Ascending aorta (tissue), 2 donors: ENCODE measurements at regions not wholly inside any gene's neighbourhood (a gene's known extent, or its start where the extent isn't known, plus 50 kb on each side); places are given as distances from the start of the nearest gene placed in this dataset.

Experiments used
- DNase-seq, 2 donors: peaks; one replicate each; pipeline ENCODE4 v3.0.0-alpha.2; 2019; ENCODE audit warnings: low spot score in 2 of 2
- H3K27ac ChIP-seq, 2 donors: fragments of 200-600 bp; sonication (generic); one replicate each; pipeline ENCODE4 v1.5.1; 2016 to 2017; ENCODE audit warnings: mild to moderate bottlenecking in 1 of 2
- H3K27me3 ChIP-seq: fragments of 200-600 bp; sonication (generic); one replicate; pipeline ENCODE4 v1.5.1; 2017
- H3K36me3 ChIP-seq, 2 donors: fragments of 200-600 bp; sonication (generic); one replicate each; pipeline ENCODE4 v1.5.1; 2016
- H3K4me1 ChIP-seq, 2 donors: fragments of 200-600 bp; sonication (generic); one replicate each; pipeline ENCODE4 v1.5.1; 2016 to 2017; ENCODE audit warnings: mild to moderate bottlenecking in 1 of 2
- H3K4me3 ChIP-seq, 2 donors: fragments of 200-600 bp; sonication (generic); one replicate each; pipeline ENCODE4 v1.5.1; 2016 to 2017; ENCODE audit warnings: mild to moderate bottlenecking in 1 of 2
- H3K9me3 ChIP-seq, 2 donors: fragments of 200-600 bp; sonication (generic); one replicate each; pipeline ENCODE4 v1.5.1; 2016
- intact Hi-C: fragments of 100-400 bp; cut with DNase I; formaldehyde crosslinking; loops from one replicate; pipeline ENCODE4 v1.15.1; 2023
- TF ChIP-seq, protein P1 (sequence below), 3 experiments: fragments of 200-600 bp in 2 of 3; fragments of 450-650 bp in 1 of 3; sonication (generic) in 2 of 3; IDR thresholded peaks; one replicate each; pipeline ENCODE4 v1.5.1; 2016 to 2019; ENCODE audit warnings: antibody characterized with exemption in 3 of 3, mild to moderate bottlenecking in 1 of 3, moderate library complexity in 1 of 3

GRCh38 chr10:78295242-78295641 lies 261.6 kb downstream of the RPS24 start:
- no peaks in the 10 kb centered on the region for H3K9me3 ChIP-seq
- TF ChIP-seq, protein P1, sequence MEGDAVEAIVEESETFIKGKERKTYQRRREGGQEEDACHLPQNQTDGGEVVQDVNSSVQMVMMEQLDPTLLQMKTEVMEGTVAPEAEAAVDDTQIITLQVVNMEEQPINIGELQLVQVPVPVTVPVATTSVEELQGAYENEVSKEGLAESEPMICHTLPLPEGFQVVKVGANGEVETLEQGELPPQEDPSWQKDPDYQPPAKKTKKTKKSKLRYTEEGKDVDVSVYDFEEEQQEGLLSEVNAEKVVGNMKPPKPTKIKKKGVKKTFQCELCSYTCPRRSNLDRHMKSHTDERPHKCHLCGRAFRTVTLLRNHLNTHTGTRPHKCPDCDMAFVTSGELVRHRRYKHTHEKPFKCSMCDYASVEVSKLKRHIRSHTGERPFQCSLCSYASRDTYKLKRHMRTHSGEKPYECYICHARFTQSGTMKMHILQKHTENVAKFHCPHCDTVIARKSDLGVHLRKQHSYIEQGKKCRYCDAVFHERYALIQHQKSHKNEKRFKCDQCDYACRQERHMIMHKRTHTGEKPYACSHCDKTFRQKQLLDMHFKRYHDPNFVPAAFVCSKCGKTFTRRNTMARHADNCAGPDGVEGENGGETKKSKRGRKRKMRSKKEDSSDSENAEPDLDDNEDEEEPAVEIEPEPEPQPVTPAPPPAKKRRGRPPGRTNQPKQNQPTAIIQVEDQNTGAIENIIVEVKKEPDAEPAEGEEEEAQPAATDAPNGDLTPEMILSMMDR (IDR thresholded peaks at IDR 0.05): no peak
- H3K4me3 ChIP-seq: no peak overlapping the region
- no peaks in the 10 kb centered on the region for H3K27me3 ChIP-seq
- DNase-seq: no peak
- H3K27ac ChIP-seq: no peak overlapping the region
- H3K4me1 ChIP-seq: no peaks in the 10 kb centered on the region
- intact Hi-C loops: no loop called here
- H3K36me3 ChIP-seq: no peaks in the 10 kb centered on the region

DNA sequence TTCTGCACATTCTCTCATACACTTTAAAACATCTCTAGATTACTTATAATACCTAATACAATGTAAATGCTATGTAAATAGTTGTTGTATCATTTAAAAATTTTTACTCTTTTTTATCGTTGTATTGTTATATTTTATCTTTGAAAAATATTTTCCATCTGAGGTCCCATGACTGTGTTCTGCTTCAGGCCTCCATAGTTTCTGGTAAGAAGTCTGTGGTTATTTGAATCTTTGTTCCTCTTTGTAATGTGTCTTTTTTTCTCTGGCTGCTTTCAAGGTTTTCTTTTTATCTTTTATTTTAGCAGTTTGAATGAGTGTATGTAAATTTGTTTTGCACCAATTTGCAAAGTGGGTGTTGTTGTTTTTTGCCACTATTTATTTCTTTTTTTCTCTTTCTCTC lies 263.1 kb downstream of the RPS24 start:
- Histone ChIP-seq H3K36me3 (no peaks in the 10 kb centered on the region), H3K4me1 (no peaks in the 10 kb centered on the region), H3K27me3 (no peaks in the 10 kb centered on the region), H3K9me3 (no peaks in the 10 kb centered on the region), H3K4me3 (no peak overlapping the region), H3K27ac (no peak overlapping the region)
- DNase-seq: no peak
- TF ChIP-seq, protein P1 (IDR thresholded peaks at IDR 0.05): no peak
- intact Hi-C loops: no loop called here

- Histone ChIP-seq H3K27ac (no peak overlapping the region), H3K36me3 (no peaks in the 10 kb centered on the region), H3K4me3 (no peak overlapping the region), H3K4me1 (peaks cover 0 to 7% of the 10 kb centered on the region in 2 donors), H3K27me3 (no peaks in the 10 kb centered on the region), H3K9me3 (no peaks in the 10 kb centered on the region)
- no peak for DNase-seq
- TF ChIP-seq, protein P1 (IDR thresholded peaks at IDR 0.05): no peak
- intact Hi-C loops: no loop called here
Measured at GRCh38 chr10:78297997-78298396, 264.3 kb downstream of the RPS24 start.

GRCh38 chr10:78298835-78299234 lies 265.2 kb downstream of the RPS24 start:
- TF ChIP-seq, protein P1 (IDR thresholded peaks at IDR 0.05): no peak
- Histone ChIP-seq H3K36me3 (no peaks in the 10 kb centered on the region), H3K4me3 (no peak overlapping the region), H3K4me1 (peaks cover 0 to 11% of the 10 kb centered on the region in 2 donors), H3K9me3 (no peaks in the 10 kb centered on the region), H3K27ac (no peak overlapping the region), H3K27me3 (no peaks in the 10 kb centered on the region)
- DNase-seq: peak in 1 of 2 donors; percentile 54
- intact Hi-C loops: no loop called here

DNA sequence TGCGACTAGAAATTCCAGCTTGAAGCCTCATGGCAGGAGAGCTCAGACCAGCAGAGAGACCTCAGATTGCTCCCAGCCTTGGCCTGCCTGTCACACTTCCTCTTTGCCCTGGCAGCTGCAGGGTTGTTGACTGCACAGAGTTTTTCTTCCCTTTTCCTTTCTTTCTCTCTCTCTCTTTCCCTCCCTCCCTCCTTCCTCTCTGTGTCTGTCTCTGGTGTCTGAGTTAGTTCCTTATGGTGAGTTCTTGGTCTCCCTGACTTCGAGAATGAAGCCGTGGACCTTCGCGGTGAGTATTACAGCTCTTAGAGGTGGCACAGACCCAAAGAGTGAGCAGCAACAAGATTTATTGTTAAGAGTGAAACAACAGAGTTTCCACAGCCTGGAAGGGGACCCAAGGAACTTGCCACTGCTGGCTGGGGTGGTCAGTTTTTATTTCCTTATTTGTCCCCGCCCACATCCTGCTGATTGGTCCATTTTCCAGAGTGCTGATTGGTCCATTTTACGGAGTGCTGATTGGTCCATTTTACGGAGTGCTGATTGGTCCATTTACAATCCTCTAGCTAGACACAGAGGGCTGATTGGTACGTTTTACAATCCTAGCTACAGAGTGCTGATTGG lies 266.3 kb downstream of the RPS24 start:
- H3K9me3 ChIP-seq: no peaks in the 10 kb centered on the region
- no peaks in the 10 kb centered on the region for H3K27me3 ChIP-seq
- H3K27ac ChIP-seq: peak overlapping the region; percentile 64
- no peaks in the 10 kb centered on the region for H3K36me3 ChIP-seq
- peaks cover 0 to 11% of the 10 kb centered on the region in 2 donors for H3K4me1 ChIP-seq
- intact Hi-C loops: loop anchor here (5.0 kb wide), 5 partner anchors 242 to 897 kb away; no protein-coding TSS in a partner anchor
- H3K4me3 ChIP-seq: no peak overlapping the region
- peak; percentile 24 to 77 for DNase-seq
- TF ChIP-seq, protein P1 (IDR thresholded peaks at IDR 0.05): no peak
